Fibroblast of skin of abdomen (primary cell): ENCODE measurements at regions not wholly inside any gene's neighbourhood (a gene's known extent, or its start where the extent isn't known, plus 50 kb on each side); places are given as distances from the start of the nearest gene placed in this dataset.

Experiments
- DNase-seq: peaks from one replicate; pipeline ENCODE4 v3.0.0-alpha.2; 2013

- no peak for DNase-seq
These were observed 50.8 kb upstream of the KCNJ6 start for GRCh38 chr21:37967036-37967435.

- no peak for DNase-seq
These were observed 52.5 kb upstream of the KCNJ6 start for GRCh38 chr21:37968744-37969143.

GRCh38 chr21:37970548-37970947, 54.3 kb upstream of the KCNJ6 start:
- no peak for DNase-seq

- no peak for DNase-seq
These were observed 55.2 kb upstream of the KCNJ6 start for GRCh38 chr21:37971390-37971950.

- DNase-seq, result peak; percentile 37
These were observed 57.8 kb upstream of the KCNJ6 start for GRCh38 chr21:37974081-37974480.

- no peak for DNase-seq
These were observed 66.5 kb upstream of the KCNJ6 start for GRCh38 chr21:37982496-37983318.

- DNase-seq, result peak; percentile 4
These were observed 67.3 kb upstream of the KCNJ6 start for GRCh38 chr21:37983336-37984095.

GRCh38 chr21:37984416-37984815, 68.2 kb upstream of the KCNJ6 start:
- DNase-seq, result no peak

GRCh38 chr21:37986000-37986399, 69.7 kb upstream of the KCNJ6 start:
- no peak for DNase-seq

- DNase-seq, result no peak
These were observed 70.6 kb upstream of the KCNJ6 start for GRCh38 chr21:37986751-37987399.

GRCh38 chr21:37987668-37988067, 71.4 kb upstream of the KCNJ6 start:
- DNase-seq, result no peak

- DNase-seq, result no peak
These were observed 76.8 kb upstream of the KCNJ6 start for GRCh38 chr21:37993071-37993470.

- DNase-seq, result no peak
These were observed 78.0 kb upstream of the KCNJ6 start for GRCh38 chr21:37994211-37994610.

GRCh38 chr21:38012672-38013071, 96.4 kb upstream of the KCNJ6 start:
- DNase-seq, result no peak

- no peak for DNase-seq
These were observed 97.5 kb upstream of the KCNJ6 start for GRCh38 chr21:38013741-38014140.

GRCh38 chr21:38014298-38014697, 98.0 kb upstream of the KCNJ6 start:
- no peak for DNase-seq

- peak; percentile 40 for DNase-seq
These were observed 111.7 kb upstream of the KCNJ6 start for GRCh38 chr21:38027901-38028498.

GRCh38 chr21:38032082-38032801, 116.0 kb upstream of the KCNJ6 start:
- DNase-seq, result no peak

- DNase-seq, result no peak
These were observed 119.8 kb upstream of the KCNJ6 start for GRCh38 chr21:38036016-38036415.

- DNase-seq, result peak; percentile 62
These were observed 121.2 kb upstream of the KCNJ6 start for GRCh38 chr21:38037416-38037815.

GRCh38 chr21:38039369-38039768, 123.1 kb upstream of the KCNJ6 start:
- DNase-seq, result no peak

GRCh38 chr21:38039841-38040240, 123.6 kb upstream of the KCNJ6 start:
- DNase-seq, result peak; percentile 9
